ENCODE measurements at regions not wholly inside any gene's neighbourhood (a gene's known extent, or its start where the extent isn't known, plus 50 kb on each side); places are given as distances from the start of the nearest gene placed in this dataset.

GRCh38 chr17:71727292-71727691 lies 393.5 kb upstream of the SOX9 start:
- Histone ChIP-seq H3K36me3 (ENCODE audit: control insufficient read depth in 2 of 2, extremely low read depth in 1 of 2, insufficient read depth in 2 of 2, low read length in 2 of 2) (no peaks in the 10 kb centered on the region), H2AFZ (ENCODE audit: control insufficient read depth, low read length) (no peak overlapping the region), H3K9ac (ENCODE audit: control insufficient read depth, extremely low read depth, insufficient read depth, low read length) (no peak overlapping the region), H3K27me3 (ENCODE audit: control insufficient read depth, extremely low read depth, insufficient read depth, low read length) (no peaks in the 10 kb centered on the region), H3K9me1 (ENCODE audit: control insufficient read depth, extremely low read depth, insufficient read depth, low read length) (no peaks in the 10 kb centered on the region), H3K27ac (ENCODE audit: control insufficient read depth, insufficient read depth, low read length) (no peak overlapping the region), H3K79me2 (ENCODE audit: control insufficient read depth, insufficient read depth, low read length) (no peaks in the 10 kb centered on the region), H3K4me2 (ENCODE audit: control insufficient read depth, extremely low read depth, insufficient read depth, low read depth, low read length) (no peak overlapping the region), H3K4me1 (ENCODE audit: control insufficient read depth, extremely low read depth, insufficient read depth, low read length) (no peaks in the 10 kb centered on the region), H3K4me3 (ENCODE audit: control insufficient read depth in 2 of 3, extremely low read depth in 1 of 3, insufficient read depth in 2 of 3, low read depth in 1 of 3, low read length in 3 of 3) (no peak overlapping the region), H4K20me1 (ENCODE audit: control insufficient read depth, extremely low read depth, insufficient read depth, low read length) (no peaks in the 10 kb centered on the region), H3K9me3 (ENCODE audit: control insufficient read depth, low read depth, low read length) (no peaks in the 10 kb centered on the region)
- FAIRE-seq = no peak
- dilution Hi-C loops (cut with MboI; ENCODE audit: extremely low pct_ligation_motif_present, low sequenced_read_pairs) = no loop called here
- no peak for DNase-seq (ENCODE audit: low read depth, low spot score)
- TF ChIP-seq EZH2 (IDR thresholded peaks at IDR 0.05; ENCODE audit: low read length) = no peak

GRCh38 chr17:71727723-71728122 lies 393.1 kb upstream of the SOX9 start:
- FAIRE-seq (no peak), DNase-seq (ENCODE audit: low read depth, low spot score) (no peak)
- no peak overlapping the region for H3K4me2 ChIP-seq (ENCODE audit: control insufficient read depth, extremely low read depth, insufficient read depth, low read depth, low read length)
- H3K36me3 ChIP-seq (ENCODE audit: control insufficient read depth in 2 of 2, extremely low read depth in 1 of 2, insufficient read depth in 2 of 2, low read length in 2 of 2) = no peaks in the 10 kb centered on the region
- no peaks in the 10 kb centered on the region for H3K79me2 ChIP-seq (ENCODE audit: control insufficient read depth, insufficient read depth, low read length)
- no peak overlapping the region for H2AFZ ChIP-seq (ENCODE audit: control insufficient read depth, low read length)
- H3K27me3 ChIP-seq (ENCODE audit: control insufficient read depth, extremely low read depth, insufficient read depth, low read length) = no peaks in the 10 kb centered on the region
- H3K4me1 ChIP-seq (ENCODE audit: control insufficient read depth, extremely low read depth, insufficient read depth, low read length) = no peaks in the 10 kb centered on the region
- no peaks in the 10 kb centered on the region for H3K9me1 ChIP-seq (ENCODE audit: control insufficient read depth, extremely low read depth, insufficient read depth, low read length)
- TF ChIP-seq EZH2 (IDR thresholded peaks at IDR 0.05; ENCODE audit: low read length) (no peak), CTCF (optimal IDR thresholded peaks at IDR 0.05 in 1 of 3, IDR thresholded peaks at IDR 0.05 in 1 of 3, conservative IDR thresholded peaks at IDR 0.05 in 1 of 3; ENCODE audit: extremely low read depth in 1 of 3, insufficient read depth in 2 of 3, low read length in 3 of 3) (no peak)
- no peaks in the 10 kb centered on the region for H4K20me1 ChIP-seq (ENCODE audit: control insufficient read depth, extremely low read depth, insufficient read depth, low read length)
- dilution Hi-C loops (cut with MboI; ENCODE audit: extremely low pct_ligation_motif_present, low sequenced_read_pairs) = no loop called here
- no peaks in the 10 kb centered on the region for H3K9me3 ChIP-seq (ENCODE audit: control insufficient read depth, low read depth, low read length)
- H3K9ac ChIP-seq (ENCODE audit: control insufficient read depth, extremely low read depth, insufficient read depth, low read length) = no peak overlapping the region
- H3K4me3 ChIP-seq (ENCODE audit: control insufficient read depth in 2 of 3, extremely low read depth in 1 of 3, insufficient read depth in 2 of 3, low read depth in 1 of 3, low read length in 3 of 3) = no peak overlapping the region
- H3K27ac ChIP-seq (ENCODE audit: control insufficient read depth, insufficient read depth, low read length) = no peak overlapping the region

GRCh38 chr17:71730871-71731270 lies 389.9 kb upstream of the SOX9 start:
- Histone ChIP-seq H3K4me1 (ENCODE audit: control insufficient read depth, extremely low read depth, insufficient read depth, low read length) (no peaks in the 10 kb centered on the region), H3K36me3 (ENCODE audit: control insufficient read depth in 2 of 2, extremely low read depth in 1 of 2, insufficient read depth in 2 of 2, low read length in 2 of 2) (no peaks in the 10 kb centered on the region), H3K27ac (ENCODE audit: control insufficient read depth, insufficient read depth, low read length) (no peak overlapping the region), H3K27me3 (ENCODE audit: control insufficient read depth, extremely low read depth, insufficient read depth, low read length) (no peaks in the 10 kb centered on the region), H3K9me3 (ENCODE audit: control insufficient read depth, low read depth, low read length) (no peaks in the 10 kb centered on the region), H3K4me3 (ENCODE audit: control insufficient read depth in 2 of 3, extremely low read depth in 1 of 3, insufficient read depth in 2 of 3, low read depth in 1 of 3, low read length in 3 of 3) (no peak overlapping the region), H4K20me1 (ENCODE audit: control insufficient read depth, extremely low read depth, insufficient read depth, low read length) (no peaks in the 10 kb centered on the region), H3K9ac (ENCODE audit: control insufficient read depth, extremely low read depth, insufficient read depth, low read length) (no peak overlapping the region), H3K79me2 (ENCODE audit: control insufficient read depth, insufficient read depth, low read length) (no peaks in the 10 kb centered on the region), H2AFZ (ENCODE audit: control insufficient read depth, low read length) (no peak overlapping the region), H3K9me1 (ENCODE audit: control insufficient read depth, extremely low read depth, insufficient read depth, low read length) (no peaks in the 10 kb centered on the region), H3K4me2 (ENCODE audit: control insufficient read depth, extremely low read depth, insufficient read depth, low read depth, low read length) (no peak overlapping the region)
- dilution Hi-C loops (cut with MboI; ENCODE audit: extremely low pct_ligation_motif_present, low sequenced_read_pairs) = no loop called here
- TF ChIP-seq EZH2 (IDR thresholded peaks at IDR 0.05; ENCODE audit: low read length) (no peak), CTCF (optimal IDR thresholded peaks at IDR 0.05 in 1 of 3, IDR thresholded peaks at IDR 0.05 in 1 of 3, conservative IDR thresholded peaks at IDR 0.05 in 1 of 3; ENCODE audit: extremely low read depth in 1 of 3, insufficient read depth in 2 of 3, low read length in 3 of 3) (no peak)
- DNase-seq (ENCODE audit: low read depth, low spot score) (no peak), FAIRE-seq (no peak)

All from keratinocyte (primary cell).